HG02852 (cell line): ENCODE measurements at regions not wholly inside any gene's neighbourhood (a gene's known extent, or its start where the extent isn't known, plus 50 kb on each side); places are given as distances from the start of the nearest gene placed in this dataset.

Experiments
- ATAC-seq: cut with Tn5 transposase; IDR thresholded peaks from one replicate; pipeline ENCODE4 v1.9.1; 2021; ENCODE audit warnings: mild to moderate bottlenecking, moderate library complexity; ENCODE audit not compliant: unreplicated experiment

DNA sequence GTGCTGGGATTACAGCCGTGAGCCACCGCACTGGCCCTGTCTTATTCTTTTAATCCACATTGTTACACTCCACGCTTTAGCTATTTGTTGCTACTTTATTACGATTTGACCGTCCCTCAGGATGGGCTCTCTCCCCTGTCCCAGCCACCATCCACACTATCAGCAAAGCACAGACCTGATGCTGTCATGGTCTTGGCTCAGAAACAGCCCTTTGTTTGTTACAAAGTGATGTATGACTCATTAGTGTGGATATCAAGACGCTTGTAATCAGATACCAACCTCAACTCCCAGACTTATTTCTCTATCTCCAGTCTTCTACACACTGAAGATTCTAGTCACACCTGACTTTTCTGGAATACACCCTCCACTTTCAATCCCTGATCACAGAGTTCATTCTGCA, 84.6 kb upstream of the FREM2 start:
- no peak for ATAC-seq

DNA sequence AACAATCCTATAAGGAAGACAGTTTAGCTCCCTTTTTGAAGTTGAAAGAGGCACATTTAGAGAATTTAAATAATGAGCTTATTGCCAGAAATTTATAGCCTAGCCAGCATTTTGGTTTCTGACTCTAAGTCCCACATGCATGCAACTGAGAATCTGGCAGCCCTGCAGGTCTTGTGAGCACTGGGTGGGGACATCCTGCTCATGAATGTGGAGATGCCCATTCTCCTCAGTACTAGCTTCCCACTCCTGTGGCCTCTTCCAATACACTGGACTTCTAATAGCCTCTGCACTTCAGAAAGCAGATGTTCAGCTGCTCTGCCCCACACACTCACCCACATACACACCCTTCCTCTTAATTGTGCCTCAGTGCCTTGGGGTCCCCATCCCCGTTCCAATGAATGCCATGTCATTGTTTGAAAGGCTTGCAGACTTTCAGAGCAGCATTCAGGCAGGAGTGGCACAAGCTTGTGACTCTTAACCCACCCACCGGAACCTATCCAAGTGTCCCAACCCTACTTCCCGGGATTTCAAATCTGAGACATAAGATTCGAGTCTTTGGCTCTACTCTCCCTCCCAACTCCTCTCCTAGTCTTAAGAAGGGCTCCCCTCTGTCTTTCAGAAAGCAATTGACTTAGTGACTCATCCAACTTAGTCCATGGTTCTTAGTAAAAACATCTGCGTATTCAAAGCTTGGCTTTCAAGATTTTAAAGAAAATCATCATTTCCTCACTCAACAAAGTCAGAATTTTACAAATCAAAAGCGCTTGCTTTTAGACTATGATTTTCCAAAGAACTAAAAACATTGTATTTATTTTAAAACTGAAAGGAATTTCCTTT, 80.0 kb upstream of the FREM2 start:
- no peak for ATAC-seq

DNA sequence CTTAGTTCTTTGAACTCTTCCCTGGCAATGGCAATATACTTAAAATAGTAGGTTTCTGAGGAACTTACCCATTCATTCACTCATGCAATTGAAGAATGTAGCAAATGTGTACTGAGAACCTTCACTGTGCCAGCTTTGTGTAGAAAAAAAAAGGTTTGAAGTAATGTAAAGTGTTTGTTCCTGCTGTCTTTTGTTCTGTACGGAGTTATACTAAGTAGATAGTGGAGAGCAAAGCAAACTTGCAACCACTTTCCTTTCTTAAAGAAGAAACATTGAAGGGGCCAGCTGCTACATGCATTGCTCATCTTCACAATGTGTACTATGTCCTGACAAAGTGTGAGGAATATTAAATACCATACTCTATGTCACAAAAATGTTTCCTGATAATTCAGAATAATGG, 68.9 kb upstream of the FREM2 start:
- ATAC-seq, result no peak

DNA sequence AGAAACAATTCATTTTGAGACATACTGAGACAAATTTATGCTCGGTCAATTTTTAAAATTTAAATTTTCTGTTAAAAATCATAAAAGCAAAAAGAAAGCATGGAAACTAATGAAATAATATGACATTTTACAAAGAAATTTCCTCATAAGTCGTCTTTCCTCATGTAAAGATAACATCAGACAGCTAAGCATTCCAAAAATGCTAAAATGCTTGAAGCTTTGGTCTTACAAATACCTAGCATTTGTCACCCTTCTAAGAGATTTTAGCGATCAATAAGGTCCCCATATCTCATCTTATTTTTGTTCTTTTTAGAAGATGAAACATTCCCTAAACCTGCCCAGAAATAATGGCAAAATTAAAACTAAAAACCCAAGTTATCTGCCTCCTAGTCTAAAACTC, 68.5 kb upstream of the FREM2 start:
- no peak for ATAC-seq

DNA sequence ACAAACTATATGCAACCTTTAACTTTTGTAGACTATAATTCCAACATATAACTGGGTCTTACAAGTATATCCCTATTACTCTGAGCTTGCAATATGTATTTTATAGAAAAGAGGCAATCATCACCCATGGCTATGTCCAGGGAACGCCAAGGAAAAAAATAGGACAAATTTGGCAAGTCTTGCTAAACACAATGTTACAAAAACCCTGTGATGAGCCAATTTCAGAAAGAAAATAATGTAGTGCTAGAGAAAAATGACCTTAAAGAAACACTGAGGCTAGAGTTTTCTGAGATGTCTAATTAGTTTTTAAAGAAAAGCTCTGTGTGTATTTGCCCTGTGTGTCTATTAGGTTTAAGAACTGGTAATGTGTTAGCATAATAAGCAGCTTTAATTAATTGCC, 68.0 kb upstream of the FREM2 start:
- no peak for ATAC-seq

DNA sequence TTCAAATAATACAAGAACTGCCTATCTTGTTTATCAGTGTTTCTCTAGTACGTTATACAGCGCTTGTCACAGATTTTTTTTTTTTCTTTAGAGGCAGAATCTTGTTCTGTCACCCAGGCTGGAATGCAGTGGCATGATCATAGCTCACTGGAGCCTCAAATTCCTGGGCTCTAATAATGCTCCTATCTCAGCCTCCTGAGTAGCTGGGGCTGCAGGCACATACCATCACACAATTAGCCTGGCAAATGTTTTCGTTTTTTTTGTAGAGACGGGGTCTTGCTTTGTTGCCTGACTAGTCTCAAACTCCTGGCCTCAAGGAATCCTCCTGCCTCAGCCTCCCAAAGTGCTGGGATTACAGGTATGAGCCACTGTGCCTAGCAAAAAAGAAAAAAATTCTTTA, 66.0 kb upstream of the FREM2 start:
- ATAC-seq, result no peak

GRCh38 chr13:38624822-38625221, 62.1 kb upstream of the FREM2 start:
- ATAC-seq, result no peak

GRCh38 chr13:38628554-38628953, 58.3 kb upstream of the FREM2 start:
- no peak for ATAC-seq

DNA sequence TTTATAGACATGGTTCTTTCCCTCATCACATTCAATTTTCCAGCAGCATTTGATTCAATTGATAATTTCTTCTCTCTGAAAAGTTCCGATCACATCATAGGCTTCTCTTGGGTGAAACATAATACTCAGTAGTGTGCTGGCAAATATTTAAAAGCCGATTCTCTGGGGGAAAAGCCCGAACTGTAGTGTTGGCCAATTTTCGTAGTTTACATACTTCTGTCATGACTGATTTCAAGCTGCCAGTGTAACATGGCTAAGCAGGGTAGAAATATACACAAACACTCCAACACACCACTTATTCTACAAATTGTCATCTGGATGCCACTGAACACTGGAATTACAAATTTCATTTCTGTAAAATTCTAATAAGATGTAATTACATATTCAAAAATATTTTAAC, 56.1 kb upstream of the FREM2 start:
- no peak for ATAC-seq

GRCh38 chr13:38635030-38635429, 51.8 kb upstream of the FREM2 start:
- ATAC-seq, result no peak

- no peak for ATAC-seq
Measured at GRCh38 chr13:38636073-38636472, 50.8 kb upstream of the FREM2 start.

DNA sequence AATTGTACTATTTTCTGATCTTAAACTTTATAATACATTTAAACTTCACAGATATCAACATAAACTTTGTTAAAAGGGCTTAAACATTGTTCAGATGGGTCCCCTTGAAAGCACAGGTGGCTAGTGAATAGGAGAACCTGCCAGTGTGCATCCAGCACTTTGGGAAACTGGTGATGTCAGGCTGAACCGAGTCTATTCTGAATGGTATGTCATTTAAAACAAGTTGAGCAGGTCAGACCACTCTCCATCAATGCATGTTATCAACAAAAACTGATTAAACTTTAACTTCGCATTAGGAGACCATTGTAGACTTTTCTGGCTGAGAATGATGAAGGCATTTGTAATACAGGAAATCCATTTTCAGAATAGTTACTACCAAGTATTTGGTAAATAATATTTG, 50.1 kb upstream of the FREM2 start:
- no peak for ATAC-seq
